ENCODE measurements at regions not wholly inside any gene's neighbourhood (a gene's known extent, or its start where the extent isn't known, plus 50 kb on each side); places are given as distances from the start of the nearest gene placed in this dataset.
"Not testable (repeated sequence)": the region's sequence is repeated elsewhere in the genome, so short reads cannot be mapped to it uniquely, and the experiment has no call there.

DNA sequence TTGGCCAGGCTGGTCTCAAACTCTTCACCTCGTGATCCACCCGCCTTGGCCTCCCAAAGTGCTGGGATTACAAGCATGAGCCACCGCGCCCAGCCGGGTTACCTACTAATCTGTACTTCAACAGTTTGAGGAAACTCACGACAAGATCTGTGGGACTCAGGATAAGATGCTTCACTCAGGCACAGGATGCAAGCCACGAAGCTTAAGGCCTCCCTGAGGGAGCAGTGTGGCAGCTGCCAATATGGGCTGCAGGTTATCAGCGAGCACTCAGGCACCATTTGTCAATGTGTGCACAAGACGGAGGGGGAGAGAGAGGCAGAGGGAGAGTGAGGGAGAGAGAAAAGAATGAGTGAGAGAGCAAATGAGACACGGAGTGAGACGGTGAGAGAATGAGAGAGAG is 173.6 kb upstream of the RAB6C start:
- no peak for DNase-seq (ENCODE audit: low read depth in 2 of 2)

GRCh38 chr2:129806317-129806716 is 173.1 kb upstream of the RAB6C start:
- no peak for DNase-seq (ENCODE audit: low read depth in 2 of 2)

DNA sequence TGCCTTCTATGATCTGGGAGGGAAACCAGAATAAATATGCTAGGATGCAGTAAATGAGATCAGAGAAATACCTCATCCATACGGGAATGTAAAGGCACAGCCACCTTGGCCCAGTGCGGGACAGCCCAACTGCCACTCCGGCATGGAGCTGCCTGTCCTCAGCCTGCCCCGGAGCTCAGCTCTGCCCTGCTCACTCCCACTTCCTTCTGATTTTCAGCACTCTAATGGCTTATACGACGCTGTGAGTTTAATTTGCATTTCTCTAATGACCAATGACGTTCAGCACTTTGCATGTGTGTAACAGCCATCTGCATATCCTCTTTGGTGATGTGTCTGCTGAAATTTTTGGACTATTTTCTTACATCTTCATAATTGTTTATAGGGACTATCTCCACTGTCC is 172.5 kb upstream of the RAB6C start:
- no peak for DNase-seq (ENCODE audit: low read depth in 2 of 2)

- not testable (repeated sequence) for DNase-seq (ENCODE audit: low read depth in 2 of 2)
These were observed 171.7 kb upstream of the RAB6C start for GRCh38 chr2:129807642-129808338.

- no peak for DNase-seq (ENCODE audit: low read depth in 2 of 2)
These were observed 168.9 kb upstream of the RAB6C start for GRCh38 chr2:129810521-129810920.

GRCh38 chr2:129812071-129812470 is 167.4 kb upstream of the RAB6C start:
- no peak for DNase-seq (ENCODE audit: low read depth in 2 of 2)

GRCh38 chr2:129812654-129813053 is 166.8 kb upstream of the RAB6C start:
- no peak for DNase-seq (ENCODE audit: low read depth in 2 of 2)

GRCh38 chr2:129813404-129813803 is 166.1 kb upstream of the RAB6C start:
- DNase-seq (ENCODE audit: low read depth in 2 of 2): no peak

GRCh38 chr2:129816813-129817574 is 162.5 kb upstream of the RAB6C start:
- no peak for DNase-seq (ENCODE audit: low read depth in 2 of 2)

DNA sequence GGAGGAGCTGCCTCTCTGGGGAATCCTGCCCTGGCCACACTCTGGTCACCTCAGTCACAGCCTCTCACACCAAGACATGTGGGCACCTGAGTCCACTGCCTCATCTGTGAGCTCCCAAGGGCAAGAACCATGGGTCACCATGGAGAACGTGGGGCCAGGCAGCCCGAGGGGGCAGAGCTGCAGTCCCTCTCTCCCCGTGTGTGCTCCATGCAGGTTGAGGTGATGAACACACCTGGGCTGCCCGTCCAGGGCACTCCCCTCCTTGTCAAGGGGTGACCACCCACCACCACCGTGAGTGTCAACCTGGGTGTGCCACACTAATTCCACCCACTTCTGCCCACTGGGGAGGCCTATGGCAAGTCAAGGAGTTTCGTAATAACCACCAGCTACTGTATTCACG is 159.6 kb upstream of the RAB6C start:
- no peak for DNase-seq (ENCODE audit: low read depth in 2 of 2)

DNA sequence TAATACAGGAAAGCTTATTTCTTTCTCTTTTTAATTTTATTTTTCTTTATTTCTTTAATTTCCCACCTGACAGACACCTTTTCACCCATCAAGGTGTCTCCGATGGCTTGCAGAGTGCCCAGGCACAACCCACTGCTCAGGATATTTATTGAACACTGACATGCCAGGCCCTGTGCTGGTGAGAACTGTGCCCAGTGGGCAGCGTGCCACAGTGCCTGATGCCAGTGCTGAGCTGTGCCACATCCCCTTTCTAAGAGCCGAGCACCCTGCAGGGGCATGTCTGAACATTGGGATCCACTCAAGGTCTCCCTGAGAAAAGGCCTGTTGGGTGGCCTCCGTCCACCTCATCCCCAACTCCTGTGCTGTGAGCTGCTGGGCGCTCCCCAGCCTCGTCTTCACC is 158.6 kb upstream of the RAB6C start:
- no peak for DNase-seq (ENCODE audit: low read depth in 2 of 2)

DNA sequence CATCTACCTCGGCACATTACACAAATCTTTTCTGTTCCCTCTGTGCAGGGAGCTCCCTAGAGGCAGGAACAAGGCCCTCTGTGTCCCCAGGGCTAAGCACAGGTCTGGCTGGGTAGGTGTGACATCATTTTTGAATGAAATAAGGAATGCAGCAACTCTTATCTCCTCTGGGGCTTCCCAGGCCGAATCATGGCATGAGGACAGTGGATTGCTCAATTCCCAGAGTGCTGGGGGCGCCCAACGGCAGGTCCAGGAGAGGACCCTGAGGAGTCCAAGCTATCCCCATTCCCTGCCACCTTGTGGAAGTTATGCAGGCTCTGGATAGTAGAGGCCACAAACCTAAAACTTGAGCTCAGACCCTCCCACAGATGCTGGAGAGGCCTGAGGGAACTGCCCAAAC is 158.0 kb upstream of the RAB6C start:
- no peak for DNase-seq (ENCODE audit: low read depth in 2 of 2)

DNA sequence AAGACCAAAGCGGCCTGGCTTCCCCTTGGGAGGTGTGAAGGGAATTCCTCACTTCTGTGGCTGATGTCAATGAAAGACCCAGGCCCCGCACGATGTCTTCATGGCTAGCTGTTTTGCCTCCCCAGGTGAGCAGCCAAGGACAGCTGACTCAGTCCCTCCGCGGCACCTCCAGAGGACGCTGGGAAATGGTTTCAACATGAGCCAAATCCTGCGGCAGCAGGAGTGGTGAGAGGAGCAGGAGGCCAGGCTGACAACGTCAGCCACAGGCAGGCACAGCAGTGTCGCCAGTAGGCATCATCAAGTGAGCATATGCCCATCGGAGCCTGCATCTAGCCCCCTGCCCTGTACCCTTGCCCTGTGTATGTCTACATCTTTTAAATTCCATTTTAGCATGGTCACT is 156.4 kb upstream of the RAB6C start:
- no peak for DNase-seq (ENCODE audit: low read depth in 2 of 2)

DNA sequence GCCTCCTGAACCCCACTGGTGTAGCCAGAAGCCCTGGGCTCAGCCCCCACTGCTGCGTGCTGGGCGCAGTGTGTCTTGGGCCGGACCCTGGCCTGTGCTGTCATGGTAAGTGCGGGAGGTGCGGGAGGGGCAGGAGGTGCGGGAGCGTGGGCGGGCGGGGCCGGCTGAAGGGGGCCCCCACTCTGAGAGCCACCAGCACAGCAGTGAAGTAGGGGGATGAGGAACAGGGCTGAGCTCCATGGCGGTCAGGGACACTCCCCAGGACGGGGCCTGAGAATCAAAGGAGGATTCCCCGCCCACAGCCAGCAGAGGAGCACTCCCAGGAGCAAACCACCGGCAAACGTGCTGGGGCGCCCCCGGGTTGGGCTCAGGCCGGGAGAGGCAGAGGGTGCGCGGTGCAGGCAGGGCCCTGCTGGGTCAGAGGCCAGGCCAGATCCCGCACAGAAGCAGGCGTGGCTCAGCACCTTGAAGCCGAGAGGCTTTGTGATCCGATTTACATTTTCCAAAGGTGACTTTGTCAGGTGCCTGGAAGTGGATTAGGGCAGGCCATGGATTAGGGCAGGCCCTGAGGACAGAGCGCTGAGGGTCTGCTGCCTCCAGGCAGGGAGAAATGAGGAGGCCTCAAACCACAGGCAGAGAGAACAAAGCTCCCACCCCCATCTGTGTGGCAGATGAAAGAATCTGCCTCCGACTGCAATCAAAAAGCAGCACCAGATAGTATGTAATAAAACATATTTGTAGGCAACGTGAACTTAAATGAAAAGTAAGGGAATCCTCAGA is 152.0 kb upstream of the RAB6C start:
- DNase-seq (ENCODE audit: low read depth in 2 of 2): no peak

GRCh38 chr2:129828792-129829191 is 150.7 kb upstream of the RAB6C start:
- no peak for DNase-seq (ENCODE audit: low read depth in 2 of 2)

- DNase-seq (ENCODE audit: low read depth in 2 of 2): no peak
These were observed 149.9 kb upstream of the RAB6C start for GRCh38 chr2:129829588-129829987.

- no peak for DNase-seq (ENCODE audit: low read depth in 2 of 2)
These were observed 148.4 kb upstream of the RAB6C start for GRCh38 chr2:129831018-129831417.

GRCh38 chr2:129833465-129833864 is 146.0 kb upstream of the RAB6C start:
- DNase-seq (ENCODE audit: low read depth in 2 of 2): not testable (repeated sequence)

DNA sequence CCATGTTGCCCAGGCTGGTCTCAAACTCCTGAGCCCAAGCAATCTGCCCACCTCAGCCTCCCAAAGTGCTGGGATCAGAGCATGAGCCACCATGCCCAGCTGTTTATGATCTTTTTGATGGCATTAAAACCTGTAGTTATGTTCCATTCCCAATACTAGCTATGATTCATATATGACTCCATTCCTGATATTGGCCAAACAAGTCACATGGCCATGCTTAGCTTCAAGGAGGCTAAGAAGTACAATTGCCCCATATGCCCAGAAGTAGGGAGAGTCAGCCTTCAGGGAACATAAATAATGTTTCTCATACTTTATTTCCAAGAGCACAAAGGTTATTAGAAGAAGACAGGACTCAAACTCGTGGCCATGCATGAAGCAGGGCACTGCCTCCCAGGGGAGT is 132.4 kb upstream of the RAB6C start:
- DNase-seq (ENCODE audit: low read depth in 2 of 2): no peak

- no peak for DNase-seq (ENCODE audit: low read depth in 2 of 2)
These were observed 129.8 kb upstream of the RAB6C start for GRCh38 chr2:129849559-129850160.

GRCh38 chr2:129857200-129857599 is 122.3 kb upstream of the RAB6C start:
- no peak for DNase-seq (ENCODE audit: low read depth in 2 of 2)

GRCh38 chr2:129859175-129859574 is 120.3 kb upstream of the RAB6C start:
- DNase-seq (ENCODE audit: low read depth in 2 of 2): no peak

Data from stimulated activated CD8-positive, alpha-beta memory T cell treated with anti-CD3 and anti-CD28 coated beads, Interleukin-2, amount 100 ng/mL, for 1 hour (primary cell).